ENCODE measurements at regions not wholly inside any gene's neighbourhood (a gene's known extent, or its start where the extent isn't known, plus 50 kb on each side); places are given as distances from the start of the nearest gene placed in this dataset.

GRCh38 chr1:60958001-60958400 is 124.4 kb upstream of the NFIA start:
- Mint-ChIP-seq H3K4me3 (no peak overlapping the region), H3K4me1 (peaks cover 0 to 8% of the 10 kb centered on the region in 2 donors), H3K36me3 (no peaks in the 10 kb centered on the region), H3K27ac (no peak overlapping the region), H3K9me3 (no peaks in the 10 kb centered on the region), H3K27me3 (ENCODE audit: low read depth in 2 of 2) (peaks cover 11 to 46% of the 10 kb centered on the region in 2 donors)
- no peaks in the 10 kb centered on the region for H3K27me3 ChIP-seq (ENCODE audit: control insufficient read depth, insufficient read depth, low read length)
- TF ChIP-seq CTCF (IDR thresholded peaks at IDR 0.05), result no peak
- ATAC-seq (no peak), DNase-seq (no peak)
- 31% methylated on average over 3 of the region's 3 CpGs for WGBS (ENCODE audit: insufficient coverage)
- H3K36me3 ChIP-seq (ENCODE audit: control insufficient read depth, insufficient read depth, low read length), result no peaks in the 10 kb centered on the region
- no peaks in the 10 kb centered on the region for H3K9me3 ChIP-seq (ENCODE audit: control insufficient read depth, insufficient read depth, low read length)
- intact Hi-C loops (cut with micrococcal nuclease), result no loop called here
- peaks cover 13% of the 10 kb centered on the region for H3K4me1 ChIP-seq (ENCODE audit: control insufficient read depth, insufficient read depth, low read length)
- no peak overlapping the region for H3K4me3 ChIP-seq (ENCODE audit: low read length)
- H3K27ac ChIP-seq (ENCODE audit: low read length), result no peak overlapping the region

GRCh38 chr1:60956520-60956919 is 125.8 kb upstream of the NFIA start:
- Histone ChIP-seq H3K4me3 (ENCODE audit: low read length) (no peak overlapping the region), H3K27me3 (ENCODE audit: control insufficient read depth, insufficient read depth, low read length) (no peaks in the 10 kb centered on the region), H3K4me1 (ENCODE audit: control insufficient read depth, insufficient read depth, low read length) (peaks cover 5% of the 10 kb centered on the region), H3K9me3 (ENCODE audit: control insufficient read depth, insufficient read depth, low read length) (no peaks in the 10 kb centered on the region), H3K36me3 (ENCODE audit: control insufficient read depth, insufficient read depth, low read length) (no peaks in the 10 kb centered on the region), H3K27ac (ENCODE audit: low read length) (no peak overlapping the region)
- no peak overlapping the region for H3K4me3 Mint-ChIP-seq
- intact Hi-C loops (cut with micrococcal nuclease), result no loop called here
- 97% methylated on average over 3 of the region's 3 CpGs for WGBS (ENCODE audit: insufficient coverage)
- H3K27me3 Mint-ChIP-seq (ENCODE audit: low read depth in 2 of 2), result peaks cover 6 to 44% of the 10 kb centered on the region in 2 donors
- no peaks in the 10 kb centered on the region for H3K4me1 Mint-ChIP-seq
- no peaks in the 10 kb centered on the region for H3K36me3 Mint-ChIP-seq
- ATAC-seq (no peak), DNase-seq (no peak)
- H3K27ac Mint-ChIP-seq, result no peak overlapping the region
- no peak for TF ChIP-seq CTCF (IDR thresholded peaks at IDR 0.05)
- H3K9me3 Mint-ChIP-seq, result no peaks in the 10 kb centered on the region

- Mint-ChIP-seq H3K27ac (no peak overlapping the region), H3K36me3 (no peaks in the 10 kb centered on the region), H3K4me1 (peaks cover 10% of the 10 kb centered on the region in 2 donors), H3K9me3 (no peaks in the 10 kb centered on the region), H3K4me3 (no peak overlapping the region), H3K27me3 (ENCODE audit: low read depth in 2 of 2) (peaks cover 19 to 55% of the 10 kb centered on the region in 2 donors)
- H3K36me3 ChIP-seq (ENCODE audit: control insufficient read depth, insufficient read depth, low read length), result no peaks in the 10 kb centered on the region
- intact Hi-C loops (cut with micrococcal nuclease), result no loop called here
- no peak for TF ChIP-seq CTCF (IDR thresholded peaks at IDR 0.05)
- no peak overlapping the region for H3K27ac ChIP-seq (ENCODE audit: low read length)
- DNase-seq (no peak), ATAC-seq (no peak)
- H3K27me3 ChIP-seq (ENCODE audit: control insufficient read depth, insufficient read depth, low read length), result no peaks in the 10 kb centered on the region
- peaks cover 7% of the 10 kb centered on the region for H3K4me1 ChIP-seq (ENCODE audit: control insufficient read depth, insufficient read depth, low read length)
- no peak overlapping the region for H3K4me3 ChIP-seq (ENCODE audit: low read length)
- no peaks in the 10 kb centered on the region for H3K9me3 ChIP-seq (ENCODE audit: control insufficient read depth, insufficient read depth, low read length)
- WGBS (ENCODE audit: insufficient coverage), result 94% methylated on average over 10 of the region's 10 CpGs
Measured at GRCh38 chr1:60952612-60953111, 129.7 kb upstream of the NFIA start.
